ENCODE measurements at regions not wholly inside any gene's neighbourhood (a gene's known extent, or its start where the extent isn't known, plus 50 kb on each side); places are given as distances from the start of the nearest gene placed in this dataset.

- Histone ChIP-seq H3K27me3 (ENCODE audit: control insufficient read depth in 2 of 2, insufficient read depth in 2 of 2, low read length in 2 of 2) (peaks cover 8 to 24% of the 10 kb centered on the region in 2 donors), H3K4me1 (ENCODE audit: control insufficient read depth in 1 of 2, insufficient read depth in 2 of 2, low read length in 2 of 2) (peaks cover 15 to 18% of the 10 kb centered on the region in 2 donors), H3K9me3 (replicated peaks in 1 of 2; ENCODE audit: control insufficient read depth in 1 of 2, insufficient read depth in 1 of 2, low read length in 2 of 2) (no peaks in the 10 kb centered on the region), H3K36me3 (replicated peaks in 1 of 2; ENCODE audit: control insufficient read depth in 1 of 2, insufficient read depth in 2 of 2, low read length in 2 of 2) (no peaks in the 10 kb centered on the region), H3K4me2 (replicated peaks; ENCODE audit: extremely low read depth, low read length, poor library complexity, severe bottlenecking) (no peak overlapping the region), H3K9ac (ENCODE audit: insufficient read depth, low read length, poor library complexity, severe bottlenecking) (no peak overlapping the region), H3K27ac (ENCODE audit: low read depth in 1 of 2, low read length in 2 of 2) (no peak overlapping the region), H3K4me3 (replicated peaks in 1 of 3; ENCODE audit: low read depth in 2 of 3, low read length in 3 of 3) (no peak overlapping the region), H2AFZ (ENCODE audit: insufficient read depth, low read depth, low read length, poor library complexity, severe bottlenecking) (no peak overlapping the region), H3K79me2 (ENCODE audit: insufficient read depth, low read length) (no peaks in the 10 kb centered on the region), H4K20me1 (ENCODE audit: insufficient read depth, low read length) (no peaks in the 10 kb centered on the region)
- peak; percentile 26 for TF ChIP-seq CTCF (IDR thresholded peaks at IDR 0.05)
- intact Hi-C loops (cut with micrococcal nuclease) = no loop called here
- peaks cover 20% of the 10 kb centered on the region for H3K4me1 Mint-ChIP-seq
- H3K27me3 Mint-ChIP-seq (ENCODE audit: low read depth in 3 of 3) = peaks cover 13 to 23% (median 19%) of the 10 kb centered on the region in 3 donors
- DNase-seq = peak in 1 of 3 donors; percentile 7
- 47% methylated on average over 3 of the region's 6 CpGs for WGBS (ENCODE audit: insufficient coverage)
- H3K9me3 Mint-ChIP-seq = peaks cover 0 to 7% (median 2%) of the 10 kb centered on the region in 7 donors
- no peaks in the 10 kb centered on the region for H3K36me3 Mint-ChIP-seq
- H3K4me3 Mint-ChIP-seq = no peak overlapping the region
- no peak overlapping the region for H3K27ac Mint-ChIP-seq
These were observed 193.5 kb upstream of the TCF4 start for GRCh38 chr18:55781481-55781957.

DNA sequence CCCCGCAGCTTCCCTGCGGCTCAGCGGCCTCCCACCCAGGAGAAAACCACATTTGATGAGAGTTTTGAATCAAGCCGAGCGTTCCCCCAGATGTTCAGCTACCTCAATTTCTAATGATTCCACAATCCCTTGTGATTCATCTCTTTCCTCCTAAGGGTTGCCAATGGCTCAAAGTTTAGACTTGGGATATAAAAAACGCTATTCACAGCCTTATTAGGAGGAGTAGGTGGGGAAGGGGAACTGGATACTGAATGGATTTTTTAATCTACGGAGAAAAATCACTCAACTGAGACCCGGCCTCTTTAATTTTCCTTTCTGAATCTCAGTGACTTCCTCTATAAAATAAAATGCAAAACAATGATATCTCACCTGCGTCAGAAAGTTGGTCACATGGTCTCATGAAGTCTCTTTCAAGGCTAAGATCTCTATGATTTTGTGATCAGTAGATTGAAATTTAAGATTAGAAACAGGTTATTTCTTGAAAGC, 192.6 kb upstream of the TCF4 start:
- Mint-ChIP-seq H3K4me1 (peaks cover 20% of the 10 kb centered on the region), H3K27me3 (ENCODE audit: low read depth in 3 of 3) (peaks cover 13 to 23% (median 18%) of the 10 kb centered on the region in 3 donors), H3K27ac (no peak overlapping the region), H3K36me3 (no peaks in the 10 kb centered on the region), H3K9me3 (peaks cover 0 to 7% (median 2%) of the 10 kb centered on the region in 7 donors), H3K4me3 (peak overlapping the region; percentile 79 to 88)
- 21% methylated on average over 4 of the region's 9 CpGs for WGBS (ENCODE audit: insufficient coverage)
- Histone ChIP-seq H4K20me1 (ENCODE audit: insufficient read depth, low read length) (no peaks in the 10 kb centered on the region), H3K36me3 (replicated peaks in 1 of 2; ENCODE audit: control insufficient read depth in 1 of 2, insufficient read depth in 2 of 2, low read length in 2 of 2) (no peaks in the 10 kb centered on the region), H3K27ac (ENCODE audit: low read depth in 1 of 2, low read length in 2 of 2) (no peak overlapping the region), H3K9me3 (replicated peaks in 1 of 2; ENCODE audit: control insufficient read depth in 1 of 2, insufficient read depth in 1 of 2, low read length in 2 of 2) (no peaks in the 10 kb centered on the region), H3K4me2 (replicated peaks; ENCODE audit: extremely low read depth, low read length, poor library complexity, severe bottlenecking) (peak overlapping the region; percentile 85), H3K79me2 (ENCODE audit: insufficient read depth, low read length) (no peaks in the 10 kb centered on the region), H2AFZ (ENCODE audit: insufficient read depth, low read depth, low read length, poor library complexity, severe bottlenecking) (peak overlapping the region; percentile 83), H3K4me3 (replicated peaks in 1 of 3; ENCODE audit: low read depth in 2 of 3, low read length in 3 of 3) (peak overlapping the region; percentile 16 to 99 (median 85)), H3K27me3 (ENCODE audit: control insufficient read depth in 2 of 2, insufficient read depth in 2 of 2, low read length in 2 of 2) (peaks cover 8 to 24% of the 10 kb centered on the region in 2 donors), H3K4me1 (ENCODE audit: control insufficient read depth in 1 of 2, insufficient read depth in 2 of 2, low read length in 2 of 2) (peaks cover 15 to 18% of the 10 kb centered on the region in 2 donors), H3K9ac (ENCODE audit: insufficient read depth, low read length, poor library complexity, severe bottlenecking) (peak overlapping the region; percentile 66)
- intact Hi-C loops (cut with micrococcal nuclease) = no loop called here
- DNase-seq = no peak
- TF ChIP-seq CTCF (IDR thresholded peaks at IDR 0.05) = no peak
